Neutrophil (primary cell): ENCODE measurements at regions not wholly inside any gene's neighbourhood (a gene's known extent, or its start where the extent isn't known, plus 50 kb on each side); places are given as distances from the start of the nearest gene placed in this dataset.
"Not testable (repeated sequence)": the region's sequence is repeated elsewhere in the genome, so short reads cannot be mapped to it uniquely, and the experiment has no call there.

Source experiments
- H3K27ac ChIP-seq: fragments of 200-600 bp; sonication (generic); 2 replicates; pipeline ENCODE4 v1.5.1; 2016; ENCODE audit warnings: mild to moderate bottlenecking, moderate library complexity
- H3K27me3 ChIP-seq: fragments of 200-600 bp; sonication (generic); 2 replicates; pipeline ENCODE4 v1.6.0; 2016; ENCODE audit warnings: mild to moderate bottlenecking
- H3K36me3 ChIP-seq: fragments of 200-600 bp; sonication (generic); 2 replicates; pipeline ENCODE4 v1.5.1; 2017
- H3K4me1 ChIP-seq, 2 experiments: fragments of 200-600 bp in 1 of 2; sonication (generic) in 1 of 2; 1 replicate in 1 of 2; 2 replicates in 1 of 2; pipeline versions ENCODE4 v1.5.1 to v1.6.1; 2013 to 2016; ENCODE audit warnings: low read depth in 1 of 2, low read length in 1 of 2, mild to moderate bottlenecking in 1 of 2, moderate library complexity in 1 of 2; ENCODE audit not compliant: control insufficient read depth in 1 of 2, insufficient read depth in 1 of 2
- H3K4me3 ChIP-seq, 2 experiments: fragments of 200-600 bp in 1 of 2; sonication (generic) in 1 of 2; 1 replicate in 1 of 2; 2 replicates in 1 of 2; pipeline ENCODE4 v1.5.1; 2013 to 2016; ENCODE audit warnings: low read depth in 1 of 2, low read length in 1 of 2, mild to moderate bottlenecking in 1 of 2, moderate library complexity in 1 of 2
- H3K9me3 ChIP-seq: fragments of 200-600 bp; sonication (generic); 2 replicates; pipeline ENCODE4 v1.5.1; 2016
- TF ChIP-seq, protein P1 (sequence below): fragments of 200-600 bp; sonication (generic); IDR thresholded peaks from 2 replicates; pipeline ENCODE4 v1.5.1; 2016; ENCODE audit warnings: antibody characterized with exemption

DNA sequence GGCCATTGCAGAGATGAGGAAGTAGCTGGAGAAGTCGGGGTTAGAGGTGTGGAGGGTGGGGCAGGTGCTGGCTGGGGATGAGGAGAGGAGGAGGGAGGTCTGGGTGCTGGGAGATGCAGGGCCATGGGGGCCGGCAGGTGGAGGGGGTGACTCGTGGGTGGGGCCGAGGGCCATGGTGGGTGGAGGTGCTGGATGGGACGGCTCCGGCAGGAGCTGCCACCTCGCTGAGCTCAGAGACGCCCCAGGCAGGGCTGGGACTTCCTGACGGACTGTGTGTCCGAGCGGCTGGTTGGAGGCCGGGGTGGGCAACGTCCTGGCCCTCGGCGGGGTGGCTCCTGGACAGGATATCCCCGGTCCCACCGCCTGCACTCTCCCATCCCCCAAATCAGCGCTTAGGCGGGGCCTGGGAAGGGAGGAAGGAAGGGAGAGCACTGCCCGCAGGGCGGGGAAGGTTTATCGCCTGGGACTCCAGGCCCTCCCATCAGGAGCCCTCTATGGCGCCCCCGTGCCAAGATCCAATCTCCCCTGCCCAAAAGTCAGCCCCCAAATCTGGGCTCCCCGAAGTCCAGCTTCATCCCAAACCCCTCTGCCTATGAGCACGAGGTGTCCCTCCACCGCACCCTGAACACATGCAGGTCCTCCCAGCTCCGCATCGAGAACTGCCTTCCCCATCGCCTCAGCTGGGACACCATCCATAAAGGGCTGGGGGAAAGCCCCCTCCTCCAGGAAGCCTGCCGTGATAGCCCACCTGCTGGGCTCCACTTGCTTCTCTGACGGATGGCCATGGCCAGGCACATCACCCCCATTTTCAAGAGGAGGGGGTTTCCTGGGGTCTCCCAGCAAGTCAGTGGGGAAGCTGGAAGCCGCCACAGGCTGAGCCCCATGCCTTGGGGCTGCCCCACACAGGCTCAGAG lies 58.3 kb upstream of the NOTCH1 start:
- TF ChIP-seq, protein P1, sequence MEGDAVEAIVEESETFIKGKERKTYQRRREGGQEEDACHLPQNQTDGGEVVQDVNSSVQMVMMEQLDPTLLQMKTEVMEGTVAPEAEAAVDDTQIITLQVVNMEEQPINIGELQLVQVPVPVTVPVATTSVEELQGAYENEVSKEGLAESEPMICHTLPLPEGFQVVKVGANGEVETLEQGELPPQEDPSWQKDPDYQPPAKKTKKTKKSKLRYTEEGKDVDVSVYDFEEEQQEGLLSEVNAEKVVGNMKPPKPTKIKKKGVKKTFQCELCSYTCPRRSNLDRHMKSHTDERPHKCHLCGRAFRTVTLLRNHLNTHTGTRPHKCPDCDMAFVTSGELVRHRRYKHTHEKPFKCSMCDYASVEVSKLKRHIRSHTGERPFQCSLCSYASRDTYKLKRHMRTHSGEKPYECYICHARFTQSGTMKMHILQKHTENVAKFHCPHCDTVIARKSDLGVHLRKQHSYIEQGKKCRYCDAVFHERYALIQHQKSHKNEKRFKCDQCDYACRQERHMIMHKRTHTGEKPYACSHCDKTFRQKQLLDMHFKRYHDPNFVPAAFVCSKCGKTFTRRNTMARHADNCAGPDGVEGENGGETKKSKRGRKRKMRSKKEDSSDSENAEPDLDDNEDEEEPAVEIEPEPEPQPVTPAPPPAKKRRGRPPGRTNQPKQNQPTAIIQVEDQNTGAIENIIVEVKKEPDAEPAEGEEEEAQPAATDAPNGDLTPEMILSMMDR: no peak
- peak overlapping the region; percentile 39 to 60 for H3K4me3 ChIP-seq
- H3K27me3 ChIP-seq: peaks cover 17% of the 10 kb centered on the region

GRCh38 chr9:136603216-136603615 lies 57.4 kb upstream of the NOTCH1 start:
- Histone ChIP-seq H3K27me3 (peaks cover 21% of the 10 kb centered on the region), H3K9me3 (no peaks in the 10 kb centered on the region), H3K27ac (peak overlapping the region; percentile 84), H3K4me3 (peak overlapping the region in 1 of 2 experiments; percentile 60), H3K36me3 (no peaks in the 10 kb centered on the region), H3K4me1 (peaks cover 20 to 22% of the 10 kb centered on the region in 2 experiments)
- TF ChIP-seq, protein P1: no peak

More for the DNA sequence above, 58.3 kb upstream of the NOTCH1 start:
- peak overlapping the region; percentile 84 for H3K27ac ChIP-seq
- H3K36me3 ChIP-seq: no peaks in the 10 kb centered on the region
- H3K9me3 ChIP-seq: no peaks in the 10 kb centered on the region
- H3K4me1 ChIP-seq: peaks cover 20 to 22% of the 10 kb centered on the region in 2 experiments

DNA sequence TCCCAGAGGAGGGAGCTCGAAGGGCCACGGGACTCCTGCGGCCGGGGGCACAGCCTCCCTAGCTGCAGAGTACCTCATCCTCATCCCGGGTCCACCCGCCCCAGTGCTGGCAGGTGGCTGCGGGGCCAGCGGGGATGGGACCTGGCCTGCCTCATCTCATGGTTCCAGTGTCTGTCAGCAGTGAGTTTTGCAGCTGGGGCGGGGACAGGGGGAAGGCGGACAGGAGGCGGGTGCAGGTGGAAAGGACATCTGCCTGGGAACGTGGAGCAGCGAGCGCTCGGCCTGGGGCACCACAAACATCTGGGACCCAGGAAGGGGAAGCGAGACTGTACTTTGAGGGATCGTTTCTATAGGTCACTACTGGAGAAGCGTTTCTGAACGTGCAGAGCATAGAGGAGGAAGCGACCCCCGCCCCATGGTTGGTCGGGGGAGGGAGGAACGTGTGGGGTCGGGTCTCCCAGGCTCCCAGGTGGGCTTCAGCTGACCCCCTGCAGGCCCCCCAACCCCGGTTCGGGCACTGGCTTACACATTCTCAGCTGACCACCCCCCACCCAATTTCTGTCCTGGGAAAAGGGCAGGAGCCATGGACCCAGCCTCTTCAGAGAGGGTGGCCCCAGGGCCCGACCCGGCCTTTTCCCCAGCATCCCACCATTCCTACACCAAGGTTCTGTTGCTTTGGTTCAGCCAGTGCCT lies 56.5 kb upstream of the NOTCH1 start:
- H3K36me3 ChIP-seq: no peaks in the 10 kb centered on the region
- peaks cover 20 to 22% of the 10 kb centered on the region in 2 experiments for H3K4me1 ChIP-seq
- TF ChIP-seq, protein P1: no peak
- H3K27ac ChIP-seq: no peak overlapping the region
- no peaks in the 10 kb centered on the region for H3K9me3 ChIP-seq
- H3K27me3 ChIP-seq: peaks cover 21% of the 10 kb centered on the region
- H3K4me3 ChIP-seq: no peak overlapping the region

- not testable (repeated sequence) for H3K9me3 ChIP-seq, H3K36me3 ChIP-seq, H3K27ac ChIP-seq, H3K4me3 ChIP-seq
- Histone ChIP-seq H3K27me3 (peaks cover 21% of the 10 kb centered on the region), H3K4me1 (peaks cover 20 to 22% of the 10 kb centered on the region in 2 experiments)
These were observed 55.6 kb upstream of the NOTCH1 start for GRCh38 chr9:136601250-136601973.

DNA sequence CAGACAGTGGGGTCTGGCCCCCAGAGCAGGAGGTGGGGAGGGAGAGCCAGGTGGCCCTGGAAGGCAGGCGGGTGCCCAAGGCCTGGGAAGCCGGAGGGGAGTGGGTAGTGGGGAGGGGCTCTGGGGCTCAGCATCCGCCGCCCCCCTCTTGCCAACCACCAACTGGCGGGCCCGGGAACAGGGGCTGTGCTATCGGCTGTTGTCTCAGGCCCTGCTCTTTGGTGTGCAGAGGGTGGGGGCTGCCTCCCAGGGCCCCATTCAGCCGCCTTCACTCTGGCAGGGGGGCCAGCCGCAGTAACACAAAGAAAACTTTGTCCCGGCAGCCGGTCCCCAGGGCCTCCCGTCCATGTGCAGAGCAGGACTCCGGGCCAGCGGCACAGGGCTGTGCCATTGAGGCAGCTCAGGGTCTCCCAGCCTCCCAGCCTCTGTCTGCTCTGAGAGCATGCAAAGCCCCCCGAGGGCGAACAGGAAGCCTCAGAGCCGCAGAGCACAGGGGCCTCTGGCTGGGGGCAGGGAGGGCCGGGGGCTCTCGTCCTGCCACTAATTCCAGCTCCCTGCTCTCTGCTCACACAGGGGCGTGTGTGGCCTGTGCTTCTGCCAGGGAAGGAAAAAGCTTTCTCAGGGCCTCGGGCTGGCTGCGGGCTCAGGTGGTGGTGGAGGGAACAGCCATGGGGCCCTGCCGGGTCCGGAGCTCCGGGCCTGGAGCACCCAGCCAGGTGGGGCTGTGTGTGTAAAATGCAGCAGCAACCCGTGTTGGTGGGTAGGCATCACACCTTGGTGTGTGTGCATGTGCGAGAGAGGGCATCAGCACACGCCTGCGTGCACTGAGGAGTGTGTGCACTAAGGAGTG lies 54.2 kb upstream of the NOTCH1 start:
- H3K27ac ChIP-seq: no peak overlapping the region
- peaks cover 21% of the 10 kb centered on the region for H3K27me3 ChIP-seq
- H3K4me3 ChIP-seq: no peak overlapping the region
- H3K9me3 ChIP-seq: no peaks in the 10 kb centered on the region
- TF ChIP-seq, protein P1: no peak
- no peaks in the 10 kb centered on the region for H3K36me3 ChIP-seq
- H3K4me1 ChIP-seq: peaks cover 25 to 28% of the 10 kb centered on the region in 2 experiments
